ENCODE measurements at regions not wholly inside any gene's neighbourhood (a gene's known extent, or its start where the extent isn't known, plus 50 kb on each side); places are given as distances from the start of the nearest gene placed in this dataset.
"Not testable (repeated sequence)": the region's sequence is repeated elsewhere in the genome, so short reads cannot be mapped to it uniquely, and the experiment has no call there.

- DNase-seq, result no peak
Measured at GRCh38 chr21:18722193-18722592, 318.6 kb upstream of the TMPRSS15 start.

- no peak for DNase-seq
Measured at GRCh38 chr21:18723171-18723570, 319.6 kb upstream of the TMPRSS15 start.

GRCh38 chr21:18725653-18726052, 322.1 kb upstream of the TMPRSS15 start:
- no peak for DNase-seq

- no peak for DNase-seq
Measured at GRCh38 chr21:18741954-18742353, 338.4 kb upstream of the TMPRSS15 start.

- no peak for DNase-seq
Measured at GRCh38 chr21:18743531-18743930, 339.9 kb upstream of the TMPRSS15 start.

- no peak for DNase-seq
Measured at GRCh38 chr21:18744840-18745239, 341.3 kb upstream of the TMPRSS15 start.

- not testable (repeated sequence) for DNase-seq
Measured at GRCh38 chr21:18752894-18753293, 349.3 kb upstream of the TMPRSS15 start.

GRCh38 chr21:18756272-18756671, 352.7 kb upstream of the TMPRSS15 start:
- not testable (repeated sequence) for DNase-seq

GRCh38 chr21:18759267-18759666, 355.7 kb upstream of the TMPRSS15 start:
- no peak for DNase-seq

GRCh38 chr21:18759751-18760161, 356.2 kb upstream of the TMPRSS15 start:
- DNase-seq, result no peak

- no peak for DNase-seq
Measured at GRCh38 chr21:18760247-18760646, 356.7 kb upstream of the TMPRSS15 start.

GRCh38 chr21:18764720-18765119, 361.1 kb upstream of the TMPRSS15 start:
- DNase-seq, result no peak

GRCh38 chr21:18769599-18769998, 366.0 kb upstream of the TMPRSS15 start:
- DNase-seq, result no peak

- no peak for DNase-seq
Measured at GRCh38 chr21:18771845-18772380, 368.3 kb upstream of the TMPRSS15 start.

GRCh38 chr21:18772404-18772803, 368.8 kb upstream of the TMPRSS15 start:
- no peak for DNase-seq

GRCh38 chr21:18772897-18773296, 369.3 kb upstream of the TMPRSS15 start:
- no peak for DNase-seq

- DNase-seq, result no peak
Measured at GRCh38 chr21:18776936-18777335, 373.4 kb upstream of the TMPRSS15 start.

GRCh38 chr21:18782721-18783120, 379.1 kb upstream of the TMPRSS15 start:
- DNase-seq, result no peak

- DNase-seq, result no peak
Measured at GRCh38 chr21:18801468-18801867, 397.9 kb upstream of the TMPRSS15 start.

GRCh38 chr21:18803624-18804023, 400.0 kb upstream of the TMPRSS15 start:
- DNase-seq, result no peak

GRCh38 chr21:18810136-18810535, 406.6 kb upstream of the TMPRSS15 start:
- no peak for DNase-seq

GRCh38 chr21:18812308-18812707, 408.7 kb upstream of the TMPRSS15 start:
- no peak for DNase-seq

- DNase-seq, result no peak
Measured at GRCh38 chr21:18819507-18819906, 415.9 kb upstream of the TMPRSS15 start.

GRCh38 chr21:18826562-18826961, 423.0 kb upstream of the TMPRSS15 start:
- no peak for DNase-seq

GRCh38 chr21:18831942-18832676, 428.5 kb upstream of the TMPRSS15 start:
- DNase-seq, result no peak

Data from DMS 273 treated with DMSO at 0.1 percent for 48 hours (cell line).